ENCODE measurements at regions not wholly inside any gene's neighbourhood (a gene's known extent, or its start where the extent isn't known, plus 50 kb on each side); places are given as distances from the start of the nearest gene placed in this dataset.

DNA sequence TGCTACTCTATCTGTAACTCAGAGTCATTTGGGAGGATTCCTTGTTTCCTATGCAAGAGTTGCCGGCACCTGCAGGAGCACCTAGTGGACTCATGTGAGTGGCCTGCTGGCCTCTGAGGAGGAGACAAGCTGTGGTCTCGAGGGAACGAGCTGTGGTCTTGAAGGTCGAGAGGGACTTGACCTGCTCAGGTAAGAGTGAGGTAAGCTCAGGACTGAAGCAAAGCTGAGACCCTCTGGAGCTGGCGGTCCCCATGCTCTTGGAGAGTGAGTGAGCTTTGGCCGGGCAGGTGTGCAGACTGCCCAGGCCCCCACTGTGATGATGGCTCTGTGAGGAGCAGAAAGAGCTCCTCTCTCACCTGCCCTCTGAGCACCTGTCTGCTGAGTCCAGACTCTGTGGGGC, 214.3 kb downstream of the MYLK4 start:
- no peak for DNase-seq

DNA sequence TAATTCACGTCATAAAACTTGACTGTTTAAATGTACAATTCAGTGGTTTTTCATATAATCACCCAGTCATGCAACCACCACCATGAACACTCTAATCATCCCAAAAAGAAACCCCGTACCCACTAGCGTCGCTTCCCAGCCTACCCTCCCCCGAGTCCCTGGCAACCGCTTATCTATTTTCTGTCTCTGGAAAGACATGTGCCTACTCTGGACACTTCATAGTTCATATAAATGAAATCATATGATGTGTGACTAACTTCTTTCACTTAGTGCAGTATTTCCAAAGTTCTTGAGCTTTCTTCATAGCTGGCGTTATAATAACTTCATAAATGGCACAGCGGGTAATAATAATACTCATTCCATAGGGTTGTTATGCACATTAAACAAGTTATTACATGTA, 215.2 kb downstream of the MYLK4 start:
- no peak for DNase-seq

DNA sequence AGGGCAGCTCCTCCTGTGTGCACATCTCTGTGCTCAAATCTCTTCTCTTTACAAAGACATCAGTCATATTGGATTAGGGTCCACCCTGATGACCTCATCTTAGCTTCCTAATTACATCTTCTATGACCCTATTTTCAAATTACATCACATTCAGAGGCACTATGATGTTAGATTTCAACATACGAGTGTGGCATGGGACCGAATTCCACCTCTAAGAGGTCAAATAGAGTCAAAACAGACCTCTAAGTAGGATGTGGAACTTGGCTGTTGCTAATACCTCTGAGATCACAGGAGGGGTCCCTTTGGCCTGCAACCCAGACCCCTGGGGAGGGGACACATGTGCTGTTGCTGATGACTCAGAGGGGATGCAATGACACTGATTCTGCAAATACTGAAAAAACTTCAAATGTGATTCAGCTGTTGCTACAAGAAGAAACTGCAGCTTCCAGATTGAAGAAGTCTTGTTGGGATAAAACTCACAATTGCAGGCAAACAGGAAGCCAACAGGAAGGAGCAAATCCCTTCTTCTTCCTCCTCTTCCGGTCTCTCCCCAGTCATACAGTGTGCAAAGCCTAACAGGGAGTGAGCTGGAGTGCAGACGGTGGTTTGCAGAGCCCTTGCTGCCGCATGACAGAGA, 216.2 kb downstream of the MYLK4 start:
- no peak for DNase-seq

DNA sequence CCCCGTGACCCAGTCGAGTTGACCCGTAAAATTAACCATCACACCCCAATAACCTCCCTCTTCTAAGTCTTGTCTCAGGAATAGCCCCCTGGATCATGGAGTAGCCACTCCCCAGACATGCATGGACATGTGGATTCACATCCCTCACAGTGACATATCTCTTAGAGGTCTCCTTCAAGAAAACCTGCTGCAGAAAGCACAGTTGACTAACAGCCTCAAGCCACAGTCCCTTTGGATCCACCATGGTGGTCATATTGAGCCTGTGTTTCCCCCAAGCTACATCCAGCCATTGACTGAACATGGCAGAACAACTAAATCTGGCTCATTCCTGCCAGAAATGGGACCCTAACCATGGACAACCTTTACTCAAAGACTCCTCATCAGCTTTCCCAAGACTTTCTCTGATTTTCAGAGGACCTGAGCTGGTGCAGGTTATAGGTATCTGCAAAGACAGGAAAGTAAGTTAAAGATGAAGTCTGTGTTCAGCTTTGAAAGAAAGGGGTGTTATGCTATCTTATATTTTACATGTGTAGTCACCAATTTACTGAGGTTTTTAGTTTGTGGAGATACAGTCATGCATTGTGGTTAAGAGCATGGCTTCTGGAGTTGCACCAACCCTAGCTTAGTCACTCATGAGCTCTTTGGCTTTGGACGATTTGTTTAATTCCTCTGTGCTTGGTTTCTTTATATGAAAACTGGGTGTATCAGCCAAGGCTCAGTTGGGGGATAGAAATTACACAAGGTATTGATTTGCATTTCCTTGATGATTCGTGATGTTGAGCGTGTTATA, 219.1 kb downstream of the MYLK4 start:
- DNase-seq, result no peak

DNA sequence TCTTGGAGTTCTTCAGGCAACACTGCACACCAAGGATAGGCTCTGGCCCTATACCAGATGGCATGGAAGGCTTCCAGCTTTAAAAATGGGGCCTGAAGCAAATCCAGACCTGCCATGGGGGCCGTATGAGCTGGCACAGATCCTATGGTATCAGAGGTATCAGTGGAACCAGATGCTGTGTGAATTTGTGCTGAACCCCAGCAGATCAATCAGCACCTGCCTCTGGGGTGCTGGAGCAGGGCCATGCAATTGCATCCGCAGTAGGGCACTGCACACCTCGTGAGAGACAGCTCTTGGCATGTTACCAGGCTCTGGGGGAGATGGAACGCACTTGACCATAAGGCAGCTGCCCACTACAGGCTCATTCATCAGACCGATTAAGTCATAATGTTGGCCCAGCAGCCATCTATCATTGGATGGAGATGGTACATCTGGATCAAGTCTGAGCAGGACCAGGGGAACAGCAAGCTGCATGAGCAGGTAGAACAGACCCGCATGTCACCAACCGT, 221.5 kb downstream of the MYLK4 start:
- DNase-seq, result no peak

DNA sequence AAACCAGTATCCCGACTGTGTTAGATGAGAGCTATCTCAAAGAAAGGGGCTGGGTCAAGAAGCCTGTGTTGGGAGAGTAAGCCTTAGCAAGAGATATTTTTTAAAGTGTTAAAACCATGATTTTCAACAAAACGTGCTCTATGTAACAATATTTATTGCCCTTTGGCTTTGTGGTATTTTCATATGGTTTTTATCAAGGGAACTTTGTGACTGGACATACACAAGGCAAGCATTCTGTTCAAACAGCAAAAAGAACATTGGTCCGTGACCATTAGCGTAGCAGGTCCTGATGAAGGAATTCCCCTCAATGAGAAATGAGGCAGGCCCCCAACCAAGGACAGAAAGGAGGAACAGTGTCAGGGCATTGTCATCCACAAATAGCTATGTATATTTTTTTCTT, 222.6 kb downstream of the MYLK4 start:
- DNase-seq, result no peak

DNA sequence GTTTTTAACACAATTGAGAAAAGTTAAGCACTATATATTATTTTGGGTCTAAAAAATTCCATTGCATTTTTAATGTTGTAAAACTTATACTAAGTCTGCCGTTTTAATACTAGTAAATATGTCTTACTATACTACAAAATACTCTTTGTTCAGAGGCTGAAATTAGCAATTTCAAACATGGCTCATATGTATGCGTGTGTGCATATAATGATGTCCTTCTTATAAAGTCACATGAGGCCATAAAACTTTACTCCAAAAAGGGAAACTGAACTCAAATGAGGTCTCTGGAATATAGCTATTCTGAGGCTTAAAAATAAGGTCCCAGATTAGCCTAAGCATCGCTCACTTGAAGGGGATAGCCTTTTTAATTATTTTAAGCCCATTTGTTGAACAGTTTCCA, 224.0 kb downstream of the MYLK4 start:
- DNase-seq, result no peak

DNA sequence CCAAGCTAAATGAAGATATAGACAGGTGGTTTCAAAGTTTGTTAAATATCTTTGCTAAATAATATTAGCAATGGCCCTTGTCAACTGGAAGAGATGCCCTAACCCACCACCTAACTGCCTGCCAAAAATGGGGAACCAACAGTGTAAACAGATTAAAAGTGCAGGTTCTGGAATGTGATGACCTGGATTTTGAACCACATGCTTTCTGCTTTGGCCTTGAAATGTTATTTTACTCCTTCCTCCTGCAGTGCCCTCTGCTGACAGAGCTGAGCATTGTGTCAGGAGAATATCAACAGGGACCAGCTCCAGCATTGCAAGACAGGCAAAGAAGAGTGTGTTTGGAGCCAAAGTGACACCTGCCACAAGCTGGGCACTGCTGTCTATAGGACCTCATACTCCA, 226.6 kb downstream of the MYLK4 start:
- DNase-seq, result no peak

DNA sequence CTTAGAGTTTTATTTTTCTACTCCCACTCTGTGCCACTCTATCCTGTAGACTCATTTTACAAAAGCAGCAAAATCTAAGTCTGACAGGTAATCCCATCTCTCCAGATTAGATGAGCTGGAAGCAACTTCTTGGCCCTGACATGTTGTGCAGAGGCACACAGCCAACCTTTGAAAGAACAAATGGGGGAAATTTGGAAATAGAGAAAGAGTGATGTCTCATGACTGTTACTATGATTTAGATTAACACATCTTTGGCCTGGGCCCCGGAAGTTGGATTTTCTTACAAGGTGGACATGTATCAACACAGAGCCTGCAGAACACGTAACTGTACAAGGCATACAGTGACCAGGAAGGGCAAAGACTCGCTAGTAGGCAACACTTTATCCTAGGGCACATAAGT, 227.7 kb downstream of the MYLK4 start:
- DNase-seq, result no peak

DNA sequence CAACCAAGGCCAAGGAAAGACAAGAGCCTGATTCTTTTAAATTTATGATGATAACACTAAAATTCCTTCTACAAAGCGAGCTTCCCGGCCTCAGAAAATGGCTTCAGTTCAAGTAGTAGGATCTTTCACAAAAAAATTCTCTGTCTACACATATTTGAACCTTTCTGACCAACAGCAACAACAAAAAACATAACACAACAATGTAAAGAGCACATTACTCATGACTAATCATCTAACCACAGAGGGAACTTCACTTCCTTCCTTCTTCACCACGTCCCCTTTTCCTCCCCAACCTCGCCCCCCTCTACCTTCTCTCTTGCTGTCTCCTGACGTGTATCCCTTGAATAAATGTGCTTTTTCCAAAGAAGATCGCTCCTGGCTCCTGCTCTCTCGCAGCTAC, 228.2 kb downstream of the MYLK4 start:
- DNase-seq, result no peak

DNA sequence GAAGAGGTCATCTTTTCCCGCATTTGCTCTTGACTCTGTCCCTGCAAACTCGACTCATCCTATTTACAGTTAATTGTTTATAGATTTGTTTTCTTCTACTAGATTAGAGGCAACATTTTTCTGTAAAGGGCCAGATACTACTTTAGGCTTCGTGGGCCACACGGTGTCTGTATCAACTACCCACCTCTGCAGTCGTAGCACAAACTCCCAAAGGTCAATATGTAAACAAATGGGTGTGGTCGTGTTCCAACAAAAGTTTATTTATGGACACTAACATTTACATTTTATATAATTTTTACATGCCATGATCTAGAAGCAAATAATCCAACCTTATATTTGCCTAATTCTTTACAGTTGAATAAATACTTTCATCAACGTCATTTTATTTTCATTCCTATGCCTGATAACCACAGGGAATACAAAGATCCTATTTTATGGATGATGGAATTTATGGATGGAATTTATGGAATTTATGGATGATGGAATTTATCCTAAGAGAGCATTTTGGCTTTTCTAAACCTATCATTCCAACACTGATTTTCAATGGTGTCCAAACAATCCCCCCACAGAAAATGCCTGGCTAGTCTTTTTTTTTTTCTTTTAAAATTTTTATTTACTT, 232.8 kb downstream of the MYLK4 start:
- no peak for DNase-seq

DNA sequence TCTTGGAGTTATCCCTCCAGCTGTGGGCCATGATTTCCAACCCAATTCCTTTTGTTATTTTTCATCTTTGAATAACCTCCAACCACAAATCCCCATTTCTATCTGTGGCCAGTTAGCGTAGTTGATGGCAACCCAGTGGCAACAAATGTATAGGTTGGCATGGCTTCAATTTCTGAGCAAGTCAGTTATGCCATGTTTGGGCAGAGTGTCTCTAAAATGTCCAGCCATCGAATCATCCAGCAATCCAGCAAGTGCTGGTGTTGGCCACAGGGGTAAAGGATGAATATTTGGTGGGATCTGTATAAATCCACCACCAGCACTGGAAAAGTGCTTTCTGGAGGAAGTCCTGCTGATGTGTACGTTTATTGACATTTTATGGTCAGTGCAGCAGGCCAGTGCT, 233.3 kb downstream of the MYLK4 start:
- no peak for DNase-seq

DNA sequence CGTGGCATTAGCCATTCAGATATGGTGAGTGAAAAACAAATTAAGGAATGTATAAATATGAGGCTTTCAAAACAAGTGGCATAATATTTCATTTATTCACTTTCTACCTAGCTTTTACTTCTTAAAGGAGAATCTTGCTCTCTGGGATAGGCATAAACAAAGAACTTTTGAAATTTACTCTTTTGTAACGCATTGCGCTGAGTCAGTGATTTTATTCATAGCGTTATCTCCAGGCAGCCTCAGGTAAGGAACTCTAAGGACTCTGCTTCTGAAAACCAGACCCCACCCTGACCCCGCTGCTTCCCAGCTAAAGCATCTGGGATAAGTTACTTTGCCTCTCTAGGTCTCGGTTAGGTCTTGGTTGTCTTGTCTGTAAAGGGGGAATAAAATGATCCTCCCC, 234.7 kb downstream of the MYLK4 start:
- no peak for DNase-seq

DNA sequence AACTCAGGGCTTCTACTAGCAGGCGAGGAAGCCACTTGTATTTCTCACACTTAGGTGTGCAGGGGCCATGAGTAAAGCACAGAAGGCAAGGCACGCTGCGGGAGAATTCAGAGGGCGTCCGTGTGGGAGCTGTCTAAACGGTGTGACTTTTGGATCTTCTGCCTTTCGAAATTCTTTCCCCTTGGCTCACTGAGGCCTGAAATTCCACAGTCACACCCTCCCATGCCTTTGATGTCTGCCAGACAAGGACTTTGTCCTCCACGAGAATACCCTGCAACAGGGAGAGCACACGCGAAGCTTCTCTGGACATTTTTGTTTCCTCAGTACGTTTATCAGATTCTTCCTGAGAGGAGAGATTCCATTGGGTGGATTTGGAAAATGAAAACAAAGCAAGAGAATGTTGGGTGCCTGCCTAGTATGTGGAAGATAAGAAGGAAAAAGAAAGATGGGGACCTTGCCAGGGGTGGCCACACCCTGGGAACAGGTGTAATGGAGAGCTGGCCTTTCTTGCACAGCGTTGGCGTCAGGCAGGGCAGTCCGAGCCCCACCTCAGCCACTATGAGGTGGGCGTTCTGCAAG, 235.7 kb downstream of the MYLK4 start:
- DNase-seq, result no peak

DNA sequence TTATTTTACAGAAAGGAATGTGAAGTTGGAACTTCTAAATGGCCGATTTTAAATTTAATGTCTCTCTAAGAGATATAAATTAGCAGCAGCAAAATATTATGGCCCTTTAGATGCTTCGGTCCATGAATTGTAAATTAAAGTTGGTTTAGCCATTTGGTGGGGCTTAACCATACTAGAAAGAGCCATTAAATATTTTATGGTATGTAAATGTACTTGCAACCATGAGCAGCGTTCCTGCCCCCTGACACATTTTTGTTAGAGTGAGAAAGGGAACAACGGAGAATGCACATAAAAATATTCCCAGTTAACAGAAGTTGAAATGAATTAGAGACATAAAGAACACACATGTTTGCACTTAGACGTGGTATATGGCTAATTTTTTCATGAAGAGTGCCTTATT, 237.9 kb downstream of the MYLK4 start:
- DNase-seq, result no peak

DNA sequence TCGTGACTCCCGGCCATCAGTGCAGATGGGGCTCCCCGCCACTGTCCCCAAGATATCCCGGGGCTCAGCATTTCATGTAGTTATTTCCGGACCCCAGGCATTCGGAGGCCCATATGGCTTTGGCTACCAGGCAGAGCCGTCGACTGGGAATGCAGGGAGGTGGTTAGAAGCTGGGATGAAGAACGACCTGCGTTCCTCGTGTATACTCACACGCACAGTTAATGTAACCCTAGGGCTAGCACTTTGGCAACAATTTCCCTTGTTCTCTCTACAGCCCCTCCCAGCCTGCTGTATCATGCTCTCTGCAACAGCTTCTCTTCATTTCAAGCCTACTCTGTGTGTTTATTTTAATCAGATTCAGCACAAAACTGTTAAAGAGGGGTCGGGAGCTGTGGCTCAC, 240.4 kb downstream of the MYLK4 start:
- DNase-seq, result no peak

DNA sequence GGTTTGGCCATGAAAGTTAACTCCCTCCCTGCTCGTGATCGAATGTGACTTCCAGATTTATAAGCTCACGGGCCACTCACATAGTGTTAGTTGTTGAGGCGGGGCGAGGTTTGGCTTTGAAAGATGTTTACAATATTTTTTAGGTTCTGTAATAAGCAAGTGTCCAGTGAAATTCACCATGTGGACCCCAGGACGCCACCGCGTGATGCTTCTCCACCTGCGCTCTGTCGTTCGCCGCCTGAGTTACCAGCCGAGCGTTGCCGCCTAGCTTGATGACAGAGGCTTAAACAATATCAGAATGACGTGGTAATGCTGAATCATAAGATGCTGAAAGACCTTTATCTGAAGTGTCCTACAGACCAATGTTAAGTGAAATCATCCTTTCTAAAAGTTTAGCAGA, 241.0 kb downstream of the MYLK4 start:
- no peak for DNase-seq

DNA sequence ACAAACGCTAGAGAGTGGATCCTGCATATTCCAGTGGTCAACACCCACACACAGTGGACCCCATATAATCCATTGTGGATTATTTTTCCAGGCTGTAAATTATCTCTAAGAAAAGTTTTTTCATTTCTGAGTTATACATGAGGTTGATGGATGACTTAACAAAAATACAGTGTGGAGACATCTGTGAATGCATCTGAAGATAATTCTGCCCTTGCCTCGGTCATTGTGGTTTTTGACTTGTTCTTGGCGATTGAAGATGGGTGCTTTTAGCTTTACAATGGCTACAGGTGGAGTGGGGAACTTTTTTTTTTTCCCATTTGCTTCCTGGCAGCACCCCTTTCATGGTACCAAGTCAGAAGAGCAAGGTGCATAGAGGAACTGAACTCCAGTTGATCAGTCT, 242.7 kb downstream of the MYLK4 start:
- no peak for DNase-seq

DNA sequence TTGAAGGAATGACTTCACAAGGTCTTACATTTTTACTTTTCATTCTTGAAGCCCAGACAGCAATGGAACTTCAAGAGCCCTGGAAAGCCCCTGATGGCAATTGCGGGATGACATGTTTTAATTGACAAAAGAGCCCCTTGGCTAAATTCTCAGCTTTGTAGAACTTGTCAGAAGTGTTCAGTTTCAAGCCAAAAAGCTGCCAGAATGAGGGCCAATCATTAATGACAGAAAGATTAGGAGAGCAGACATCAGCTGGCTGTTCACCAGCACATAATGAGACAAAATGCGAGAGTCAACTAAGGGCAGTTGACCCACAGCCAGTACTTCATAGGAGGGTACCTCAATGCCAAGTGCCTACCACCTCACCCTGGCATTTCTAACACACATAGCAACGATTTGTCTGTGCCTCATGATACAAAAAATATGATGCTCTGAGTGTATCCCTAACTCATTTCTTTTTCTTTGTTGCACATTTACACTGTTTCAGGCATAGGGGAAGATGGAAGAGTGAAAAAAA, 243.1 kb downstream of the MYLK4 start:
- DNase-seq, result no peak

DNA sequence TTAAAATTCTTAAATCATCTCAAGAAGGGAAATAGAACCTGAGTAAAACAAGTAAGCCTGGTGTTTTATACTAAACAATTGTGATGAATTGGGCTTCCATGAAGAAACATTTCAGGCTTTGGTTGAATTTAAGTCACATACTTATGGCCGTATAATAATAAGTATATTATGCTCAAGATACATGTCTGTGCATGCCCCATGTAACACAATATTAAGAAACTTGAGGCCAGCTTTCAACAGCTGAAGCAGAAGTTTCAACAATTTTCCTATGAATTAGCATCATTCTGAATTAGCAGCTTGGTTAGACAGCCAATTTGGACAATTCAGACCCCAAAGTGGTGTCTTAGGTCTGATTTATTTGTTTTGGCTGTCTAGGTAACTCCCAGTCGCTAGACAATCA, 243.7 kb downstream of the MYLK4 start:
- DNase-seq, result no peak

DNA sequence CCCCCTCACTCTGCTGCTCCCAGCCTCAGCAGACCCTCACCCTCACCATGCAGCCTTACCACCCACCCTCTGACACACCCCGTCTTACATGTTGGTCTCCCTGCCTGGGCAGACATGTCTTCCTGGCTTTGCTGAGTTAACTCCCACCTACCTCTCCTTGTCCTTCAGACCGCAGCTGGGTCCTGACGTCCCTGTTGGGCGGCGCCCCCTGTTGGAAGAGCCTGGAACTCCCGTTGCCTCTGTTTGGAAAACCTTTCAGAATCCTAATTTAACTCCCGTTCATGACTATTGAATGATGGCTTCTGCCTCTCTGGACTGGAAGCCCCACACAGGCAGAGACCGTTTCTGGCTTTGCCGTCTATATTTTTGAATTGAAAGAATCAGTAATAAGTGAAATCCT, 245.1 kb downstream of the MYLK4 start:
- DNase-seq, result no peak

DNA sequence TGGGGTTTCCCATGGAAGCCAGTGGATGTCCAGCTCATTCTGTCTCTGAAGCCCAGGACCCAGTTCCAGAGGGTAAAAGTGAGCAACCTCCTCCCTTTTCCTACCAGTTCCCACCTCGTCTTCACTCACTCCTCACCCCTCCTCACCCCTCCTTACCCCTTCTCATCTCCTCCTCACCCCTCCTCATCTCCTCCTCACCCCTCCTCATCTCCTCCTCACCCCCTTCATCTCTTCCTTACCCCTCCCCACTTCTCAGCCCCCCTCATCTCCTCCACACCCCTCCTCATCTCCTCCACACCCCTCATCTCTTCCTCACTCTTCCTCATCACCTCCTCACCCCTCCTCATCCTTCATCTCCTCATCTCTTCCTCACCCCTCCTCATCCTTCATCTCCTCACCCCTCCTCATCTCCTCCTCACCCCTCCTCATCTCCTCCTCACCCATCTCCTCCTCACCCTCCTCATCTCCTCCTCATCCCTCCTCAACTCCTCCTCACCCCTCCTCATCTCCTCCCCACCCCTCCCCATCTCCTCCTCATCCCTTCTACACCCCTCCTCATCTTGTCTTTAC, 246.1 kb downstream of the MYLK4 start:
- DNase-seq, result no peak
